GF-D8 (cell line): ENCODE measurements at regions not wholly inside any gene's neighbourhood (a gene's known extent, or its start where the extent isn't known, plus 50 kb on each side); places are given as distances from the start of the nearest gene placed in this dataset.
"Not testable (repeated sequence)": the region's sequence is repeated elsewhere in the genome, so short reads cannot be mapped to it uniquely, and the experiment has no call there.

Experiments used
- DNase-seq: peaks from one replicate; lab custom pipeline; 2025; lab: John Stamatoyannopoulos, UW

DNA sequence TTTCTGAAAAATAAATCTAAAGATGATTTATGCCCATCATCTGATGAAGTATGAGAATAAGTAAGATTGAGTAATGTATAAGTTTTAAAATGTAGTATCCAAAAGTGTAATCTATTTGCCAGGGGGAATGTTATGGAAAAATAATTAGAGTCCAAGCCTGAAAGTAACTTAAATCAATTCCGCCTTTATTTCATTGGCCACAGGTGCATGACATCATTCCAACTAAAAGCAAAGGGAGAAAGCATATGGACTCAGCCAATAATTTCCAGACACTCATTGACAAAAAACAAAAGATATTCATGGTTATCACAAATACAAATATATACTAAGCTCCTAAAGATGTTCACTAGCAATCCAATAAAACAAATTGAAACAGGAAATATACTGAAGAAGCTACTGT, 752.6 kb upstream of the TMEFF2 start:
- DNase-seq, result no peak

DNA sequence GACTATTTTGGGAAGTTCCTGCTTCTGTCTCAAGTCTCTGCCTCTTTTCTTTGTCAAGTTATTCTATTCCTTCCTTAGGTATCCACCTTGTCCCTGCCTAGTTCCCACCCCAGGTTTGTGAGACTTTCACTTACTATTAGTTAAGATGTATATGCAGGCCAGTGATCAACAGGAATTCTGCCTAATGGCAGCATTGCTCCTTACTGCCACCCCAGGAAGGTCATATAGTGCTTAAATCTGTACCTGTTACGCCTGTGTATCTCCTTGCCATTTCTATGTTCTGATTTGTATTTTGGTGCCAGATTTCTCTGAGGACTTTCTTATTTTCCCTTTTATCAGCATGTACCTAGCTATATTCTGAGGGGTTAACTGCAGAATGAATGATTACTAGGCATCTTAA, 746.0 kb upstream of the TMEFF2 start:
- DNase-seq, result no peak

DNA sequence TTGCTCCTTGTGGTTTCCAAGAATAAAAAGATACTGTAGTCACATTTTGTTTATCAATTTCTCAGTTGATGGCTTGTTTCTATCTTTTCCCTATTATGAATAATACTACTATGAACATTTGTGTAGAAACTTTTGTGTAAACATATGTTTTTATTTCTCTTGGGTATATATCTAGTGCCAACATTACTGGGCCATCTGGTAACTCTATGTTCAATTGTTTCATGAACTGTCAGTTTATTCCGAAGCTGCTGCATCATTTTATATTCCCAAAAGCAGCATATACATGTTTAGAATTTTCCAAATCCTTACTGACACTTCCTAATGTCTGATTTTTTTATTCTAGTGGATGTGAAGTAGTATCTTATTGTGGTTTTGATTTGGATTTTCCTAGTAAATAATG, 737.6 kb upstream of the TMEFF2 start:
- no peak for DNase-seq

DNA sequence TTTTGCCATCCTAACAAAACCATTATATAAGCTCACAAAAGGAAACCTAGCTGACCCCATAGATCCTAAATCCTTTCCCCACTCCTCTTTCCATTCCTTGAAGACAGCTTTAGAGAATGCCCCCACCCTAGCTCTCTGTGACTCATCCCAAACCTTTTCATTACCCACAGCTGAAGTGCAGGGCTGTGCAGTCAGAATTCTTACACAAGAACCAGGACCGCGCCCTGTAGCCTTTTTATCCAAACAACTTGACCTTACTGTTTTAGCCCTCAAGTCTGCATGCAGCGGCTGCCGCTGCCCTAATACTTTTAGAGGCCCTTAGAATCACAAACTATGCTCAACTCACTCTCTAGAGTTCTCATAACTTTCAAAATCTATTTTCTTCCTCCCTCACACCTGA, 726.9 kb upstream of the TMEFF2 start:
- DNase-seq, result not testable (repeated sequence)

DNA sequence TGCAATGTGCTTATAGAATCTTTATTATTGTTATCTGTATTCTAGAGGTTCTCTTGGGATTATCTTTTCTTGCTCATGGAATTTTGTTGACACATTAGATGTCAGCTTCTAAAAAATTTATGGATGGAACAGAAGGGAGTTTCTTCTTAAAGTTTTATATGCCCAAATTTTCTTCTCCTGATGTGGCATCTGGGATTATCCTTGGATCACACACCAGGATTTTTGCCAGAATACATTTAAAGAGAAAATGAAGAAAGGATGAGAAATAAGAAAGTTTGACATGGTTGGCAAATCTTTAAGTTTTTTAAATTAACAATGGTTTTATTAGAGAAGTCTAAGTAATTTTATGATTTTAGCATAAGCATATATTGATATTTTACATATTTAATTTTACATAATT, 706.7 kb upstream of the TMEFF2 start:
- DNase-seq, result no peak

DNA sequence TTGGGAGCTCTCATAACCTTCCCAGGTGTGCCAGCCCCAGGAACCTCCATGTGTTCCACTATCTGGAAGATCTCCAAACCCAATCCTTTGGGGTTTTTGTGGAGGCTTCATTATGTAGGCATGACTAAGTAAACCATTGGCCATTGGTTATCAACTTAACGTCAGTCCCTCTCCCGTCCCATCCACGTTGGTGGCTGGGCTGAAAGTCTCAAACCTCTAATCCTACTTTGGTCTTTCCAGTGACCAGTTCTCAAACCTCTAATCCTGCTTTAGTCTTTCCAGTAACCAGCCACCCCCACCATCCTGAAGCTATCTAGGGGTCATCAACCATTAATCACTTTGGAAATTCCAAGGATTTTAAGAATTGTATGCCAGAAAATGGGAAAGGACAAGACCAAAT, 704.7 kb upstream of the TMEFF2 start:
- DNase-seq, result no peak

DNA sequence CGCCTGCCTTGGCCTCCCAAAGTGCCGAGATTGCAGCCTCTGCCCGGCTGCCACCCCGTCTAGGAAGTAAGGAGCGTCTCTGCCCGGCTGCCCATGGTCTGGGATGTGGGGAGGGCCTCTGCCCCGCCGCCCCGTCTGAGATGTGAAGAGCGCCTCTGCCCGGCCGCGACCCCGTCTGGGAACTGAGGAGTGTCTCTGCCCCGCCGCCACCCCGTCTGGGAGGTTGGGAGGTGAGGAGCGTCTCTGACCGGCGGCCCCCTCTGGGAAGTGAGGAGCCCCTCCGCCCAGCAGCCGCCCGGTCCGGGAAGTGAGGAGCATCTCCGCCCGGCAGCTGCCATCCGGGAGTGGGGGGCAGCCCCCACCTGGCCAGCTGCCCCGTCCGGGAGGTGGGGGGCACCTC, 699.2 kb upstream of the TMEFF2 start:
- DNase-seq, result not testable (repeated sequence)

DNA sequence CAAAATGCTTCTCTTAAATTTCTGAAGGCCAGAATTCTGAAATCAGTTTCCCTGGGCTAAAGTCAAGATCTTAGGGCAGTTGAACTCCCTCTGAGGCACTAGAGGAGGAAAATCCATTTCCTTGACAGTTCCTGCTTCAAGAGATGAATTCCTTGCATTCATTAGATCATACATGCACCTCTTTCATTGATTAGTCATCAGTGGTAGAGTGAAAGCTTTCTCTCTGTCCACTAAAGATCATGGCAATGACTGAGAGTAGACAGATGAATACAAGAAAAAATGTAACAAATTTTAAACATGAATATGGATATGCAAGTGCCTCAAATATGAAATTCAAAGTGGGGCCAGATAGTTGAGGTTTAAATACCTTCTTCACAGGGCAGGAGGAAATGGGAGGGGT, 693.4 kb upstream of the TMEFF2 start:
- no peak for DNase-seq

DNA sequence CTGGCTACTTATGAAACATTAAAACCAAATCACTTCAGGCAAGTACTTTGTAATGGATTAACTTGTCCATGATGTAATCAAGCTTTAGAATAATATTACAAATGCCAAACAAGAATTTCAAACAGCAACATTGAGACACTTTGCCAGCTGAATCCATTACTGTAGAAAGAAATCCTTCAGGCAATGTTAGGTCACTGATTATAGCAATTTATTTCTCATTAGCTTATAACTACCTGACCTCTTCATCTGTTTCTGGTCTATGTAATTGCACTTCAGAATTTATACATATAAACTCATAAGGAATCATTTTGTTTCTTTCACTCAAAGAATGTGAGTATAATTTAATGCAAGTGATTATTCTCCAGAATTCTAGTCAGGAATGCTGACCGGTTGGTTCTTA, 692.6 kb upstream of the TMEFF2 start:
- DNase-seq, result no peak

DNA sequence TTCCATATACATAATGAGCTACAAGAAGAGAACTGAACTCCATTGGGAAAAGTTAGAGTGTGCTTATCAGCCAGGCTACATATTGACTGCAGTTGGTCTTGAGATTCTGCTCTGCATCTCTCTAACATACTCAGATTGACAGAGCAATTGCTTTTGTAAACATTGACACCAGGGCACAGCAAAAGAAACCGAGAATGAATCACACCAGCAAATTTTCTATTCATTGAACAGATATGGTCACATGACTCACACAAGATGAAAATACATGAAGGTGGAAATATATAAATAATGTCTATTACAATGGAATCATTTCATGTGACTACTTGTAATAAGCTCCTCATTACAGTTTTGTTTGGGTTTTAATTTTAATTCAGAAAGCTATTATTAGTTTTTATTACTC, 691.9 kb upstream of the TMEFF2 start:
- DNase-seq, result no peak

DNA sequence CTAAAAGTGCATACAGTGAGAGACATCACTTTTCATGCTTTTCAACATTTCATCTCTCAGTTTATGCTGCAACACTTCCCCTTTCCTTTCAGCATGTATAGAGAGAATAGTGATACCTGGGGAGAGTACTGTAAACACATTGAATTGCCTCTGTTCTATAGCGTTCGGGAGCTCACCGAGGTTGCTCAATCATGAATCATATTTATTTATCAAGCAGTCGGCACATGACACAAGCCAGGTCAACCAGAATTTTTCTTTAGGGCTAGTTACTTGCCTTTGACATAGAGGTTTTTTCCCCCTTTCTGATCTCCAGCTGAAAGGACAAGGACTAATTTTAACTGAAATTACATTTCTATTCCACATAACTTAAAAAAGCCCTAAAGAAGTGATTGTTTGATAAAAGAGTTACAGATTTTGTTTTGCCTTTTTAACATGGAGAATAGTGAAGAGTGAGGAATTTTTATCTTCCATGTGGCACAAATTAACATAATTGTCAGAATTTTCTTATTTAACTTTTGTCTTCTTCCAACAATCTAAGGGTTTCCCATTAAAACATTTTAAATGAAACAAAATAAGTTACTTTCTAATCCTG, 690.9 kb upstream of the TMEFF2 start:
- DNase-seq, result no peak

DNA sequence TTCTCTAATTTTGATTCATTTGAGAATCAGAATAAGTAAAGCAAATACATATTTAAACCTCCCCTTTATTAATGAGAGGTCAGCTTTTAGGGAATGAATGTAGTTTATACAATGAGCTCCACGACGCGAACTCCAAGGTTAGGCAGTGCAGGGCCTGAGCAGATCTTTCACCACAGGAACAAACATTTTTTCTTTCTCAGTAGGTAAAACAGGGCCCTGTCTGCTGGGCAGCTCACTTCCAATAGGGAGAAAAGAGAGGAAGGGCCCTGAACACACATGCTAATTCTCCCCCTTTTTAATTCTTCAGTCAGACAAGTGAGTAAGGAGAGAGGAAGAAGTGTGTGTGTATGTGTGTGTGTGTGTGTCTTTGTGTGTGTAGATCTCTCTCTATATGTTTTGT, 682.4 kb upstream of the TMEFF2 start:
- DNase-seq, result no peak

DNA sequence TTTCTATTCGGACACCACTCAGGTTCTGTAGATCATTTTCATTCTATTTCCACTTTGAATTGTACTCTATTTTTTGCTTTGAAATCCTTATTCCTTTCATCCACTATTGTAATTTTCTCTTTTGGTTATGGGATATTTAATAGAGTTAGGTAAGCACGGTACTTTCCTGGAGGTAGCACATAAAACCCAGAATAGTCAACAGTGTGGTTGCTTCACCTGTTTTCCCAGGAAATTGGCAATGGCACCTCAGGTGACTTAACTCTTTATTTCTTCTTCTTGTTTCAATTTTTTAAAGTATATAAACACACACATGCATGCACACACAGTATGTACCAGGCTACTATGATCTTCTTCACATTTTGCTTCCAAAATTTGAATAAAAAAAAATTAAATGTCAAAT, 682.0 kb upstream of the TMEFF2 start:
- no peak for DNase-seq

DNA sequence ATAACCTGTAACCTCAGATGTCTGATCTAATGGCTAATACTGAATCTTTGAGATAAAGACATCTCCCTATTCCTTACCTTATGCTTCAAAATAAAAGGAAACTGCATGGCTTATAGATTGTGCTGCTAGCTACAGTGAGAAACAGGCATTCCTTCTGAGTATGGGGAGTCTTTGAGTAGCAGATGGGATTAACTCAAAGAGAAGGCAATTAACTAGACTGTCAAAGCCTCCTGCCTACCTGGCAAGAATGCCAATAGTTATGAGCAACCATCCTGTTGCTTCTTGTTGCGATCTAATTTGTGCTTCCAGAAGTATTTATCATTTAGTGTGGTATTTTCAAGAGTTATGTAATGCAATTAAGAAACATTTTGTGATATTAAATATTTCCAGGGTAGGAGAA, 660.0 kb upstream of the TMEFF2 start:
- DNase-seq, result no peak

DNA sequence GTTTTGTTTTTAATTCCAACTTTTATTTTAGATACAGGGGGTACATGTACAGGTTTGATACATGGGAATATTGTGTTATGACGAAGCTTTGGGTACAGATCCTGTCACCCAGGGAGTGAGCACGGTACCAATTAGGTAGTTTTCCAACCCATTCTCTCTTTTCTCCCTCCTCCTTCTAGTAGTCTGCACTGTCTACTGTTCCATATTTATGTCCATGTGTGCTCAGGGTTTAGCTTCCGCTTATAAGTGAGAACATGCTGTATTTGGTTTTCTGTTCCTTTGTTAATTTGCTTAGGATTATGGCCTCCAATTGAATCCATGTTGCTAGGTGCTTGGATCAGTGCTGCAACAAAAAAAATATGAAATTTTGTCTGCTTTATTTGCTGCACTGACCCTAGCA, 659.3 kb upstream of the TMEFF2 start:
- DNase-seq, result no peak

DNA sequence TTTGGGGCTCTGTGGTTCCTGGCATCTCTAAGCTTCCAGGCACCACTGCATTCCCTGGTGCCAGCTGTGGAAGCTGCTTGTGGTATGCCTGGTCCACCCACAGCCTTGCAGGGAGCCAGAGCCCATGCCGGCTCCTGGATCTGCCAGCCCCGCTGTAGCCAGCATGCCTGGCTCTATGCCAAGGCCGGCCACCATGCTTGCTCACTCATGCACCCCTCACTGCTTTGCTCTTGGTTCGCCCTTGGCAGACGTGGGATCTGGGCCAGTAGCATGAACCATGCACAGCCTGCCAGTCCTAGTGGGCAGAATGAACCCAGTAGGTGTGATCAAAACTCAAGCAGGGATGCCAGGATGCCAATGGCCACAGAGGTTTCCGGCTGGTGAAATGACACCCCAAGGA, 634.2 kb upstream of the TMEFF2 start:
- no peak for DNase-seq

DNA sequence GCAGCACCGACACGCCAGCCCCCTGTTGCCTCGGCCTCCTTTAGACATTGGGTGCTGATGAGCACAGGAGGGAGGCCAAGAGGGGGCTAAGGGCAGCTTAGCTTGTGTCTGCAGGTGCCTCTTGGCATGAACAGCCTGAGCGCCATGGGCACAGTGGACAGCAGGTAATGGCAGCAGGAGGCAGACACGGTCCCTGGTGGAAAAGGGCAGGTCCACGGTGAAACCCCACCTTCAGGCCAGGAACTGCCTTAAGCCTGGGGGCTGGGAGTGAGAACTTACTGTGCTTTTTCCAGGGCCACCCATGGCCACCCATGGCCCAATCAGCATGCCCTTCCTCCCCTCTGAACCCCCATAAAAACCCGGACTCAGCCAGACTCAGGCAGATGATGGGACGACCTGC, 633.4 kb upstream of the TMEFF2 start:
- DNase-seq, result no peak

DNA sequence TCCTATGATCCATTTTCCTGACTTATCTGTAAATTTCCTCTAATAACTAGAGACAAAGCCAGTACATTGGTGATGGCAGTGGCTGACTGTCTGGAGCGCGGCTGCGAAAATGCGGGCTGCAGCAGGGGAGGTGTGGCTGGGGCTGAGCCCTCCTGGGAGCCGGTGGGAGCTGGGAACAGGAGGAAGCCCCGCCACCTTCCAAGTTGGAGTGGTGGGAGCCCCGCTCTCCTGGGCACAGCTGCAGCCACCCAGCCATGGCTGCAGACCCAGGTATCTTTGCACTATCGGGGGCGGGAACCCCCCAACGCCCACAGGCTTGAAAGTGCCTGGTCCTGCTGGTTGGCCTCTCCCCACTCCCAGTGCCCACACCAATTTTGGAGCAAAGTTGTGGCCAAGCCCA, 633.0 kb upstream of the TMEFF2 start:
- no peak for DNase-seq

DNA sequence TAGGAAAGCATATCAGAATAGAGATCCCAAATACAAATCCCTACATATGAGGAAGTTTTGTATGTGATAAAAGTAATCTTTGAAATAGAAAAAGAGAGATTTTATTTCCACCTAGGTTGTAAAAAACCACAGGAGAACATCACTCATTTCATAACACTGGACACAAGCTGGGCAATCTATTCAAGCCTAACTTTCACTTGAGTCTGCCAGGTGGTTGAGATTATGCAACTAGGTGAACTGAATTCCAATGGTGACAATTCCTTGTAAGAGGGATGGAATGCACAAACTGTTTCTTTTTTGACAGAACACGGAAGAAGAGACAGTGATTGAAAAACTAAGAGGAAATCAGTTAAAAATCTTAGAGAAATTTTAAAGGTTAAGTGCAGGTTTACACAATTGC, 619.6 kb upstream of the TMEFF2 start:
- no peak for DNase-seq

DNA sequence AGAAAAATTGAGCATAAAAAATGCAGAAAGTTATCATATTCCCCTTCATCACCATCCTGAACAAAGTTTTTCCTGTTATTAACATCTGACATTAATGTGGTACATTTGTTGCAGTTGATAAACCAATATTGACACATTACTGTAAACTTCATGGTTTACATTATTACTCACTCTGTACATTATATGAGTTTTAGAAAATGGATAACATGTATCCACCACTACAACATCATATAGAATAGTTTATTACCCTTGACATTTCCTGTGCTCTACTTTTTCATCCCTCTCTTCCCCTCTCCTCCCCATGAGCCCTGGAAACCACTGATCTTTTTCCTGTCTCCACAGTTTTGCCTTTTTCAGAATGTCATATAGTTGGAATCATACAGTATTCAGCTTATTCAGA, 618.6 kb upstream of the TMEFF2 start:
- no peak for DNase-seq

DNA sequence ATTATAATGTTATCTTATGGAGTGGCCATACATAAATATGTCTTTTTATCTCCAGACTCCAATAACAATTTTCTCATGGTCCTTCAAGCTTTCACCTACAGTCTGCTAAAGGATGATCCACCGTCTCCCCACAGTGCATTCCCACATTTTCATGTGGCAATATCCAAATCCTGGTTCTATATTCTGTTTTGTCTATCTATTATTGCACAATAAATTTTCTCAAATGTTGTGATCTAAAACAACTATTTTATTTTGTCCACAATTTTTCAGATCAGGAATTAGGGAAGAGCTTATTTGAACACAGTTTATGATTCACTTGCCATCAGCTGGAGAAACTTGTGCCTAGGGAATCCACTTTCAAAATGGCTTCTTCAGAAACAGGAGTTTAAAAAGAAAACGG, 614.4 kb upstream of the TMEFF2 start:
- no peak for DNase-seq

DNA sequence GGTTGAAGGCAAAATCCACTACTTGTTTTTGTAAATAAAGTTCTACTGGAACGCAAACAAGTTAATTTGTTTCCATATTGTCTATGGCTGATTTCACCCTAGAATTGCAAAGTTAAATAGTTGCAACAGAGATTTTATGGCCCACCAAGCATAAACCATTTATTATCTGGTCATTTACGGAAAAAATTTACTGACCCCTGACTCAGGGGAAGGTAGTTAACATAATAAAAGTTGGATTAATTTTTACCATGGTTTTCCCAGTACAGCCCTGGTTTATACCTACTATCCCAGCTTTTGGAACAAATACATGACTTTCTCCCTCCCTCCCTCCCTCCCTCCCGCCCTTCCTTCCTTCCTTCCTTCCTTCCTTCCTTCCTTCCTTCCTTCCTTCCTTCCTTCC, 588.9 kb upstream of the TMEFF2 start:
- no peak for DNase-seq

DNA sequence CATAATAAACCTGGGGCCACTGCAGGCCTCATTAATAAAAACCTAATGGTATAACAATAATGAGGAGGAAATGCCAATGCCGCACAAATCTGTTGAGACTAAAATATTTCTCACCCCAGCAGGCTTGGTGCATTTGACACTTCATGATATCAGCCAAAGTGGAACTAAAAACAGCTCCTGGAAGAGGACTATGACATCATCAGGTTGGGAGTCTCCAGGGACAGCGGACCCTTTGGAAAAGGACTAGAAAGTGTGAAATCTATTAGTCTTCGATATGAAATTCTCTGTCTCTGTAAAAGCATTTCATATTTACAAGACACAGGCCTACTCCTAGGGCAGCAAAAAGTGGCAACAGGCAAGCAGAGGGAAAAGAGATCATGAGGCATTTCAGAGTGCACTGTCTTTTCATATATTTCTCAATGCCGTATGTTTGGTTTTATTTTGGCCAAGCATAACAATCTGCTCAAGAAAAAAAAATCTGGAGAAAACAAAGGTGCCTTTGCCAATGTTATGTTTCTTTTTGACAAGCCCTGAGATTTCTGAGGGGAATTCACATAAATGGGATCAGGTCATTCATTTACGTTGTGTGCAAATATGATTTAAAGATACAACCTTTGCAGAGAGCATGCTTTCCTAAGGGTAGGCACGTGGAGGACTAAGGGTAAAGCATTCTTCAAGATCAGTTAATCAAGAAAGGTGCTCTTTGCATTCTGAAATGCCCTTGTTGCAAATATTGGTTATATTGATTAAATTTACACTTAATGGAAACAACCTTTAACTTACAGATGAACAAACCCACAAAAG, 580.9 kb upstream of the TMEFF2 start:
- no peak for DNase-seq

DNA sequence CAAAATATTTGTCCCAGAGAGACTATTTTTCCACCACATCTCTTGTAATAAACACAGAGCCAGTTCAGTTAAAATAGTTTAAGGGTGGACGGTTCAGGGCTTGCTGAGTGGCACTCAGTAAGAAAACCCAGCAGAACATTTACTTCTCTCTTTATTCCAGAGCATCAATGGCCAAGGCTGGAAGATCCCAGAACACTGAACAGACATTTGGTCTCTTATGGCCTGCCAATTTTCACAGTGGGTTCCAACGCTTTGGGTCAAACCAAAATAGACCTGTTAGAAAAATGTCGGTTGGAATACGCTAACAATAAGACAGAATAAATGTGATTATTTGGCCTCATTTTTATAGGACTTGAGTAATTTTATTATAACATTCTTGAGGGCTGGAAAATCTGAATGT, 580.3 kb upstream of the TMEFF2 start:
- DNase-seq, result no peak
